ENCODE measurements at regions not wholly inside any gene's neighbourhood (a gene's known extent, or its start where the extent isn't known, plus 50 kb on each side); places are given as distances from the start of the nearest gene placed in this dataset.

- no peak for DNase-seq (ENCODE audit: low spot score)
Observed at GRCh38 chr6:41428996-41429421, 93.6 kb downstream of the NCR2 start.

- no peak for DNase-seq (ENCODE audit: low spot score)
Observed at GRCh38 chr6:41429506-41430504, 94.4 kb downstream of the NCR2 start.

GRCh38 chr6:41430875-41431274, 95.5 kb downstream of the NCR2 start:
- DNase-seq (ENCODE audit: low spot score), result no peak

DNA sequence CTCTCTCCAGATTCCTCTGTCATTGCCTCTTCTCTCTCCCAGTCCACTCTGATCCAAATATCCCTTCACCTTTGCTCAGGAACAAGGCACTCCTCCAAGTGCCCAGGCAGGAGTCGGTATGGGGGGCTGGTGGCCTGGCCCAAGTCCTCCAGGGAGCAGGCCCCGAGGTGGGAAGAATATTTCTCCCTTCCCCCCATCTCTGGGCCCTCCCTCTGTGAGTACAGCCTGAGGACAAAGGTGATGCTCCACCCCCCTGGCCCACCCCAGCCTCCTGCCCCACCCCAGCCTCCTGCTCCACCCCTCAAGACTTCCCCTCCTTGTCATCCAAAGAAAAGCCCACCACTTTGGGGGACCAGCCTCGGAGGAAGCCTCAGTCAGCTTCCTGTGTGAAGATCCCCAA, 96.9 kb downstream of the NCR2 start:
- DNase-seq (ENCODE audit: low spot score), result no peak

DNA sequence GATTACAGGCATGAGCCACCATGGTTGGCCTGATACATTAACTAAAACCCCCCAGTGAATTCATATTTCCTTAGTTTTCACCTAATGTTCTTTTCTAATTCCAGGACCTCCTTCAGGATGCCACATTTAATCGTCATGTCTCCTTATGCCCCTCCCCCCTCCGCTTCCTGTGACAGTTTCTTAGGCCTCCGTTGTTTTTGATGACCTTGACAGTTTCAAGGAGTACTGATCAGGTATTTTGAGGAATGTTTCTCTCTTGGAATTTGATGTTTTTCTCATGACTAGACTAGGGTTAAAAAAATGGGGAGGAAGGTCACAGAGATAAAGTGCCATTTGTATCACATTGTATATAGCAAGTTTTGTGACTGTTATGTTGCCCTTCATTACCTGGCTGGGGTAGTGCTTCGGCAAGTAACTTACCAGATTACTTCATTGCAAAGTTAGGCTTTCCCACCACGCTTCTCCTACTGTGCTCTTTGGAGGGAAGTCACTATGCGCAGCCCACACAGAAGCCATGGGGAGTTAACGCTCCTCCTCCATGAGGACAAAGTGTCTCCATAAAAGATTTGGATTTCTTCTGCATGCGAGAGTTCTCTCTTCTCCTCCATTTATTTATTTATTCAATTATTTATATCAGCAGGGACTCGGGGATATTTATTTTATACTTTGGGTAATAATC, 99.5 kb downstream of the NCR2 start:
- no peak for DNase-seq (ENCODE audit: low spot score)

GRCh38 chr6:41437604-41438003, 102.2 kb downstream of the NCR2 start:
- no peak for DNase-seq (ENCODE audit: low spot score)

DNA sequence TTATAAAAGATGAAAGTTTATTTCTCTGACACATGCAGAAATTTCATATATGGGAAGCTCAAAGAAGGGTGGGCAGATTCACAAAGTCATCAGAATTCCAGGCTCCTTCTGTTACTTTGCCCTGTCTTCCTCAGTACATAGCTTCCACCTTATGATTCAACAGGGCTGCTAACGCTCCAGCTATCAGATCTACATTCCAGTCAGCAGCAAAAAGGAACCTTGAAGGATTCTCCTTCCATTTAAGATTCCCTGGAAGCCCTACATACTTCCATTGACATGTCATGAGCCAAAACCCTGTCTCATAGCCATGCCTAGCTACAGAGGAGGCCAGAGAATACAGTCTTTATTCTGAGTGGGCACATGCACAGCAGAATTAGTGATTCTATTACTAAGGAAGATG, 103.3 kb downstream of the NCR2 start:
- DNase-seq (ENCODE audit: low spot score), result no peak

DNA sequence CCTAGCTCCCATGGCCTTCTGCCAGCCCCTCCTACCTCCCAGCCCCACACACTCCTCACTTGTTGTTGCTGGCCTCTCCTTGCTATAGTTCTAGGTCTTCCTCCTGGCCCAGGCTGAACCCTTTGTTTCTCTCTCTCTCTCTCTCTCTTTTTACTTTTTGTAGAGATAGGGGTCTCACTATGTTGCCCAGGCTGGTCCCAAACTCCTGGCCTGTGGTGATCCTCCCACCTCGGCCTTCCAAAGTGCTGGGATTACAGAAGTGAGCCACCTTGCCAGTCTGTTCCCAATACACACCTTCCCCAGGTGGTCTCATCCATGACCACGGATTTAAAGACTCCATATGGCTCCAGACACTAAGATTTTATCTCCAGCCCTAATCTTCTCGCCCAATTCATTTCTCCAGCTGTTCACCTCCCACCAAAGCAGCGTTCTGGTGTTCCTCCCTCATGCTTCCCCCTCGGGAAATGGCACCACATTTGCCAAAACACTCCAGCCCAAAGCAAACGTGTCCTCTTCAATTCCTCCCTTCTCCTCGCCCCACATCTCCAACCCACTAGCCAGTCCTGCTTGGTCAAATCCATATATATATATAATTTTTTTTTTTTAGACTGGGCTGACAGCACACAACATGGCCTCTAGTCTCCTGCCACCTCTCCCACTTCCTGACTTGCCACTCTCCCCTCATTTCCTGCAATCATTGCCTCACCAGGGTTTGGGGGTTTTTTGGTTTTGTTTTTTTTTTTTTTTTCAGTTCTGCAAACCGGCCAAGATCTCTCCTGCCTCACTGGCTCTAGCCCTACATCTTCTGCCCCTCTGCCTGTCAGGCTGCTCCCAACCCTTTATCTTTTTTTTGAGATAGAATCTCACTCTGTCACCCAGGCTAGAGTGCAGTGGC, 104.4 kb downstream of the NCR2 start:
- no peak for DNase-seq (ENCODE audit: low spot score)

GRCh38 chr6:41440958-41441357, 105.2 kb upstream of the FOXP4 start:
- no peak for DNase-seq (ENCODE audit: low spot score)

- no peak for DNase-seq (ENCODE audit: low spot score)
Observed at GRCh38 chr6:41441598-41442351, 104.4 kb upstream of the FOXP4 start.

GRCh38 chr6:41442352-41442672, 103.9 kb upstream of the FOXP4 start:
- no peak for DNase-seq (ENCODE audit: low spot score)

DNA sequence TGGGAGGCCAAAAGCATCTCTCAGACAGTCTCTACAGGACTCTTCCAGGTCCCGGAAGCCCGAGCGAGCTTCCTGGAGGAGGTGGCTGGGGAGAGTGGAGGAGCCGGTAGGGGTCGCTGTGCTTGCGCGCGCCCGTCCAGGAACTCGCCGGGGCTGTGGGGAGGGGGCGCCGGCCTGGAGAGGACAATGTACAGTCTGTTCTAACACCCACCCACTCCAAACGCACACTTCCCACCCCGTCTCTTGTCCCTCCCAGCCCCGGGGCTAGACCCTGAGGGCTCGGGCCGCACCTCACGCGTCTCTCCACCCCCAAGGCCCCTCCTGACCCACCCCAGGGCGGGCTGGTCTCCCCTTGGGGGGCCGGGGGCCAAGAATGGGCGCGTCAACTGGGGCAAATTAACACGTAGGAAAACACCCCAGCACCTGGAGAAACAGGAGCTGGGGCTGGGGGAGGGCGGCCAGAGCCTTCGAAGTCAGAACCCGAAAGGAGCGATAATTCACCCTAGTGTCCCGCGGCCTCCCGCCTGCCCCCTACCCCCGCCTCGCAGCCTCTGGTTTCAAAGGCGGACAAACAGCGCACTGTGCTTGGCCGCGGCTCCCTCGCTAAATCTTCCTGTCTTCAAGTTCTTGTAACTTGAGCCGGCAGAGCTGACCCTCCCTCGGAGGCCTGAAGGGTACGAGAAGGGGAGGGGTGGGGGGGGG, 103.2 kb upstream of the FOXP4 start:
- no peak for DNase-seq (ENCODE audit: low spot score)

- DNase-seq (ENCODE audit: low spot score), result no peak
Observed at GRCh38 chr6:41443616-41444525, 102.3 kb upstream of the FOXP4 start.

DNA sequence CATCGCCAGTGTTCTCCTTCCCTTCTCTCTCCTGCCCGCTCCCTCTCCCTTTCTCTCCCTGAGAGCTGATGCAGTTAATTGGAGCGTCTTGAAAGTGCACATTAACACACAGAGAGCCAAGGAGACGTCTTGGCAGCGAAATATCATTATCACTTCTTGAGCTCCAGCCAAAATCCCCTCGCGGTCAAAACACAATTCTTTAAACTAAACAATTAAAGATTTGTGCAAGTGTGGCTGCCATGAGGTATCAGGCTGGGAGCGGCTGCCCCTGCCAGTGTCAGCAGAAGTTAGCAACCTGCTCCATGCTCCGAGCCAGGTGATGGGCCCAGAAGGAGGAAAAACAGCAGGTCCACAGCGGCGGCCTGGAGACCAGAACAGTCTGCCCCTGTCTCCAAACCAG, 100.9 kb upstream of the FOXP4 start:
- no peak for DNase-seq (ENCODE audit: low spot score)

- DNase-seq (ENCODE audit: low spot score), result no peak
Observed at GRCh38 chr6:41446132-41446531, 100.0 kb upstream of the FOXP4 start.

- no peak for DNase-seq (ENCODE audit: low spot score)
Observed at GRCh38 chr6:41446907-41447545, 99.2 kb upstream of the FOXP4 start.

GRCh38 chr6:41448256-41448655, 97.9 kb upstream of the FOXP4 start:
- no peak for DNase-seq (ENCODE audit: low spot score)

DNA sequence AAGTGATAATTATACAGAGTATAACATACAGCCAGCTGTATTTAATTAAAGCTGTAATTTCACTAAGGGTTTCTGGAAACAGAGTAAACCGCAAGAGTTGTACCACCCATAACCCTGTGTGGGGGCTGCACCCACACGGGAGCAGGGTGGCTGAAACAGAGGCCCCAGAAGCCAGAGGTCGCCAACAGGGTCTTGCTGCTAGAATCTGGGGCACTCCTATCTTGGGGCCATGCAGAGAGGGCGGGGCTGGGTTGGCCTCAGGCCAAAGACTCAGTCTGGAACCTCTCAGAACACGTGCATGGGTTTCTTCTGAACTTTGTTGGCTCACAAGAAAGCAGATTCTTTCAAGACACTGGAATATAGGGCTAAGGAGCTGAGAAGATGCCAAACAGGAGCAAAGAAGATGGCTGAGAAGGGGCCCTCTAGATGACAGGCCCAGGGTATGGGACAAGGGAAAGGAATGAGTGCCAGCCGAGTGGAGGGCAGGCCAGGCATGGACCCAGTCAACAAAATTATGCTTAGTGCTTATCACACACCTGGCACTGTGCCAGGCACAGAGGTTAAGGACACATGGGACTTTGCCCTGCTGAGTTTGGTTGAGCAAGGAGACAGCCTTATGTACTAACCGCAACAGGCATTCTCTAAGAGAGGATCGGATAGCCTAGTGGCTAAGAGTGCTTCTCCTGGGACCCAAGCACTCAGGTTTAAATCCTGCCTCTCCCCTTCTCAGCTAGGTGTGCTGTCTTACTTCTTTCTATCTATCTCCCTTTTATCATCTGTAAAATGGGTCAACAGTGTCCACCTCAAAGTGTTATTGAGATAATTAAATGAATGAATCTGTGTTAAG, 96.6 kb upstream of the FOXP4 start:
- DNase-seq (ENCODE audit: low spot score), result no peak

Measured in putamen (tissue), 1 donor.